Fibroblast of lung (primary cell): ENCODE measurements at regions not wholly inside any gene's neighbourhood (a gene's known extent, or its start where the extent isn't known, plus 50 kb on each side); places are given as distances from the start of the nearest gene placed in this dataset.

Source experiments
- DNase-seq, 2 donors: peaks; one replicate each; pipeline versions ENCODE4 v3.0.0 to v3.0.0-alpha.2; 2010; ENCODE audit warnings: low read depth in 2 of 2
- H2AFZ ChIP-seq: 2 replicates; pipeline ENCODE4 v1.5.1; 2012; ENCODE audit warnings: low read length, control low read depth, inconsistent platforms
- H3K27ac ChIP-seq: 2 replicates; pipeline ENCODE4 v1.5.1; 2011; ENCODE audit warnings: low read length, control low read depth; ENCODE audit not compliant: insufficient read depth
- H3K27me3 ChIP-seq: 2 replicates; pipeline ENCODE4 v1.5.1; 2011; ENCODE audit warnings: mild to moderate bottlenecking, low read length; ENCODE audit not compliant: control insufficient read depth, insufficient read depth
- H3K36me3 ChIP-seq: 2 replicates; pipeline ENCODE4 v1.5.1; 2011; ENCODE audit warnings: low read length; ENCODE audit not compliant: control insufficient read depth, insufficient read depth
- H3K4me1 ChIP-seq: 2 replicates; pipeline ENCODE4 v1.5.1; 2011; ENCODE audit warnings: low read length; ENCODE audit not compliant: control insufficient read depth, insufficient read depth; ENCODE audit errors: extremely low read depth
- H3K4me2 ChIP-seq: 2 replicates; pipeline ENCODE4 v1.5.1; 2011; ENCODE audit warnings: low read length, control low read depth; ENCODE audit not compliant: insufficient read depth; ENCODE audit errors: extremely low read depth
- H3K4me3 ChIP-seq, 4 experiments: fragments of 200-600 bp in 1 of 4; sonication (generic) in 1 of 4; replicated peaks in 1 of 4; 2 replicates each; pipeline ENCODE4 v1.5.1; 2011 to 2016; ENCODE audit warnings: low read length in 4 of 4, low read depth in 3 of 4, mild to moderate bottlenecking in 3 of 4, control low read depth in 2 of 4, inconsistent platforms in 1 of 4, mixed read lengths in 1 of 4; ENCODE audit not compliant: insufficient read depth in 1 of 4; ENCODE audit errors: control extremely low read depth in 1 of 4
- H3K79me2 ChIP-seq: 2 replicates; pipeline ENCODE4 v1.5.1; 2012; ENCODE audit warnings: mild to moderate bottlenecking, low read length, inconsistent platforms; ENCODE audit not compliant: control insufficient read depth, insufficient read depth
- H3K9ac ChIP-seq: 2 replicates; pipeline ENCODE4 v1.5.1; 2011; ENCODE audit warnings: mild to moderate bottlenecking, low read length, control low read depth; ENCODE audit not compliant: insufficient read depth
- H3K9me3 ChIP-seq: 2 replicates; pipeline ENCODE4 v1.5.1; 2012; ENCODE audit warnings: low read depth, low read length; ENCODE audit not compliant: control insufficient read depth, insufficient read depth
- H4K20me1 ChIP-seq: 2 replicates; pipeline ENCODE4 v1.5.1; 2011; ENCODE audit warnings: low read length; ENCODE audit not compliant: control insufficient read depth, insufficient read depth; ENCODE audit errors: extremely low read depth
- CTCF ChIP-seq, 2 donors: IDR thresholded peaks in 1 of 2; conservative IDR thresholded peaks in 1 of 2; 1 replicate in 1 of 2; 2 replicates in 1 of 2; pipeline ENCODE4 v1.5.1; 2011 to 2012; ENCODE audit warnings: low read length in 2 of 2, control low read depth in 1 of 2, inconsistent platforms in 1 of 2, low read depth in 1 of 2, mild to moderate bottlenecking in 1 of 2
- EZH2 ChIP-seq: IDR thresholded peaks from 2 replicates; pipeline ENCODE4 v1.5.1; 2012; ENCODE audit warnings: low read length, control low read depth, mild to moderate bottlenecking; ENCODE audit errors: missing control alignments

GRCh38 chr7:51660516-51660915, 343.9 kb upstream of the COBL start:
- no peaks in the 10 kb centered on the region for H3K79me2 ChIP-seq
- TF ChIP-seq CTCF (conservative IDR thresholded peaks at IDR 0.05 in 1 of 2, IDR thresholded peaks at IDR 0.05 in 1 of 2; ENCODE audit: low read depth in 1 of 2, low read length in 2 of 2) (no peak), EZH2 (no peak)
- no peak overlapping the region for H3K4me3 ChIP-seq
- H3K27me3 ChIP-seq = no peaks in the 10 kb centered on the region
- H2AFZ ChIP-seq = no peak overlapping the region
- H3K9me3 ChIP-seq = no peaks in the 10 kb centered on the region
- no peaks in the 10 kb centered on the region for H4K20me1 ChIP-seq
- no peaks in the 10 kb centered on the region for H3K36me3 ChIP-seq
- no peak overlapping the region for H3K9ac ChIP-seq
- H3K27ac ChIP-seq = no peak overlapping the region
- H3K4me2 ChIP-seq = no peak overlapping the region
- no peak for DNase-seq
- H3K4me1 ChIP-seq = no peaks in the 10 kb centered on the region

- no peak overlapping the region for H3K4me3 ChIP-seq
- no peaks in the 10 kb centered on the region for H3K79me2 ChIP-seq
- no peak for TF ChIP-seq EZH2
- no peak for TF ChIP-seq CTCF (conservative IDR thresholded peaks at IDR 0.05 in 1 of 2, IDR thresholded peaks at IDR 0.05 in 1 of 2; ENCODE audit: low read depth in 1 of 2, low read length in 2 of 2)
- no peaks in the 10 kb centered on the region for H3K36me3 ChIP-seq
- H3K9me3 ChIP-seq = no peaks in the 10 kb centered on the region
- no peaks in the 10 kb centered on the region for H3K4me1 ChIP-seq
- H3K27ac ChIP-seq = no peak overlapping the region
- no peak for DNase-seq
- H3K27me3 ChIP-seq = no peaks in the 10 kb centered on the region
- no peak overlapping the region for H3K4me2 ChIP-seq
- H2AFZ ChIP-seq = no peak overlapping the region
- no peak overlapping the region for H3K9ac ChIP-seq
- no peaks in the 10 kb centered on the region for H4K20me1 ChIP-seq
Observed at GRCh38 chr7:51658684-51659083, 342.1 kb upstream of the COBL start.

DNA sequence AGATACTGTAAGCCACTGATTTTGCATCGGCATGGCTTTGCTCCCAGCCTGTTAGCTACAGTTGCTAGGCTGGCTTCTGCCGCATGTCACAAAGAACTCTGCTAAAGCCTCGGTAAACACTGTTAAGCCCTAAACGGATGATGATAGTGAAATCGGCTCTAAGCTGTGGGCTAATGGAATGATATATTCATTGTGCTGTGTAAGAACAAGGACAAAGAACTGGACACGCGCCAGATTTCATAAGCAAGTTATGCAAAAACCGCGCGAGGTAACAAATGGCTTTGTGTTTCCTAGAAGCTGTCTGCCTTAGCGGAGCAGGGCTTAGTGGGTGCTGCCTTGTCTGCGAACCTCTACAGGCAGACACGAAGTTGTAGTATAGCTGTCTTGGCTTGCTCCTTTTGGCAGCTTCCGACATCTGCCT, 331.3 kb upstream of the COBL start:
- no peaks in the 10 kb centered on the region for H3K27me3 ChIP-seq
- no peaks in the 10 kb centered on the region for H3K4me1 ChIP-seq
- no peak overlapping the region for H3K4me3 ChIP-seq
- no peaks in the 10 kb centered on the region for H3K9me3 ChIP-seq
- H3K79me2 ChIP-seq = no peaks in the 10 kb centered on the region
- no peak overlapping the region for H2AFZ ChIP-seq
- peak in 1 of 2 donors; percentile 81 for DNase-seq
- H3K27ac ChIP-seq = no peak overlapping the region
- H3K9ac ChIP-seq = no peak overlapping the region
- TF ChIP-seq EZH2 (no peak), CTCF (conservative IDR thresholded peaks at IDR 0.05 in 1 of 2, IDR thresholded peaks at IDR 0.05 in 1 of 2; ENCODE audit: low read depth in 1 of 2, low read length in 2 of 2) (no peak)
- H3K4me2 ChIP-seq = no peak overlapping the region
- no peaks in the 10 kb centered on the region for H4K20me1 ChIP-seq
- H3K36me3 ChIP-seq = no peaks in the 10 kb centered on the region
